Pancreas (tissue), 10 donors: ENCODE measurements at regions not wholly inside any gene's neighbourhood (a gene's known extent, or its start where the extent isn't known, plus 50 kb on each side); places are given as distances from the start of the nearest gene placed in this dataset.

Source experiments
- ATAC-seq, 4 donors: fragments of 200-7000 bp; cut with Tn5 transposase; one replicate each; pipeline versions ENCODE4 v1.8.0 to v1.9.1; 2020; ENCODE audit warnings: mild to moderate bottlenecking in 4 of 4, moderate library complexity in 4 of 4
- DNase-seq, 6 donors: peaks; one replicate each; pipeline ENCODE4 v3.0.0-alpha.2; 2020
- FAIRE-seq: peaks from 2 replicates; lab custom pipeline; 2012; peaks lifted over from hg19 to GRCh38; lab: Jason Lieb, UNC
- H3K27ac ChIP-seq, 4 donors: fragments of 200-600 bp; sonication (generic); 1 replicate in 3 of 4; 2 replicates in 1 of 4; pipeline versions ENCODE4 v1.5.0 to v1.8.0; 2020
- H3K27me3 ChIP-seq, 4 donors: fragments of 200-600 bp; one replicate each; pipeline ENCODE4 v1.8.0; 2021
- H3K36me3 ChIP-seq, 3 donors: fragments of 200-600 bp; sonication (generic) in 1 of 3; one replicate each; pipeline versions ENCODE4 v1.5.0 to v1.8.0; 2020 to 2021
- H3K4me1 ChIP-seq, 3 donors: fragments of 200-600 bp; one replicate each; pipeline ENCODE4 v1.8.0; 2021
- H3K4me3 ChIP-seq, 4 donors: fragments of 200-600 bp; sonication (generic) in 2 of 4; one replicate each; pipeline versions ENCODE4 v1.5.0 to v1.8.0; 2020 to 2021
- H3K9me3 ChIP-seq, 4 donors: fragments of 200-600 bp; one replicate each; pipeline ENCODE4 v1.8.0; 2021
- CTCF ChIP-seq, 4 donors: fragments of 200-600 bp; sonication (generic) in 3 of 4; IDR thresholded peaks; one replicate each; pipeline versions ENCODE4 v1.5.0 to v1.8.0; 2021; ENCODE audit warnings: antibody characterized with exemption in 4 of 4
- WGBS, 2 donors: extraction: QIAGEN DNeasy Blood & Tissue Kit; methylation state at CpG; one replicate each; pipeline ENCODE4 v1.1.7; 2013; 5-methylcytosine and 5-hydroxymethylcytosine counted together
- intact Hi-C, 3 donors: fragments of 100-400 bp; cut with DNase I; formaldehyde crosslinking; loops; one replicate each; pipeline versions ENCODE4 v1.11.1 to v1.14.2; 2022
- donor health status: healthy with polysubstance abuse.
- donor health status: DM: no; HTN: no; CAD: no; lungs with moderate emphysema.
- donor health status: DM: no; HTN: no; CAD: no.
- donor health status: control.
- donor health status: control.
- donor health status: Bipolar disorder and iron deficiency.
- donor health status: DM: yes; HTN: yes; CAD: no.
- donor health status: DM: no; HTN: no; CAD: no.
- donor health status: DM: no; HTN: no; CAD: no.
- donor health status: DM: yes; HTN: yes; CAD: no.

GRCh38 chr4:60450054-60450453, 750.1 kb upstream of the ADGRL3 start:
- Histone ChIP-seq H3K4me3 (no peak overlapping the region), H3K27ac (no peak overlapping the region), H3K4me1 (no peaks in the 10 kb centered on the region), H3K9me3 (no peaks in the 10 kb centered on the region), H3K36me3 (no peaks in the 10 kb centered on the region), H3K27me3 (no peaks in the 10 kb centered on the region)
- ATAC-seq (no peak), DNase-seq (no peak), FAIRE-seq (no peak)
- intact Hi-C loops, result no loop called here
- no peak for TF ChIP-seq CTCF (IDR thresholded peaks at IDR 0.05)
- 60 to 70% methylated on average over 1 of the region's 1 CpG for WGBS, 2 donors

- DNase-seq (no peak), FAIRE-seq (no peak), ATAC-seq (no peak)
- Histone ChIP-seq H3K27me3 (no peaks in the 10 kb centered on the region), H3K27ac (no peak overlapping the region), H3K9me3 (no peaks in the 10 kb centered on the region), H3K4me1 (no peaks in the 10 kb centered on the region), H3K4me3 (no peak overlapping the region), H3K36me3 (no peaks in the 10 kb centered on the region)
- no peak for TF ChIP-seq CTCF (IDR thresholded peaks at IDR 0.05)
- intact Hi-C loops, result no loop called here
Observed at GRCh38 chr4:60452266-60452665, 747.9 kb upstream of the ADGRL3 start.

- Histone ChIP-seq H3K4me3 (no peak overlapping the region), H3K4me1 (no peaks in the 10 kb centered on the region), H3K9me3 (no peaks in the 10 kb centered on the region), H3K36me3 (no peaks in the 10 kb centered on the region), H3K27ac (no peak overlapping the region), H3K27me3 (no peaks in the 10 kb centered on the region)
- FAIRE-seq (no peak), DNase-seq (no peak), ATAC-seq (no peak)
- no peak for TF ChIP-seq CTCF (IDR thresholded peaks at IDR 0.05)
- intact Hi-C loops, result no loop called here
- WGBS, 2 donors, result 81 to 93% methylated on average over 1 of the region's 1 CpG
Observed at GRCh38 chr4:60455380-60455779, 744.7 kb upstream of the ADGRL3 start.

GRCh38 chr4:60461551-60461950, 738.6 kb upstream of the ADGRL3 start:
- Histone ChIP-seq H3K4me1 (no peaks in the 10 kb centered on the region), H3K27me3 (no peaks in the 10 kb centered on the region), H3K27ac (no peak overlapping the region), H3K4me3 (no peak overlapping the region), H3K9me3 (no peaks in the 10 kb centered on the region), H3K36me3 (no peaks in the 10 kb centered on the region)
- ATAC-seq (no peak), FAIRE-seq (no peak), DNase-seq (no peak)
- WGBS, 2 donors, result 33 to 44% methylated on average over 1 of the region's 1 CpG
- TF ChIP-seq CTCF (IDR thresholded peaks at IDR 0.05), result no peak
- intact Hi-C loops, result no loop called here

GRCh38 chr4:60463857-60464502, 736.1 kb upstream of the ADGRL3 start:
- Histone ChIP-seq H3K9me3 (no peaks in the 10 kb centered on the region), H3K4me1 (no peaks in the 10 kb centered on the region), H3K4me3 (no peak overlapping the region), H3K27ac (no peak overlapping the region), H3K36me3 (no peaks in the 10 kb centered on the region), H3K27me3 (no peaks in the 10 kb centered on the region)
- no peak for TF ChIP-seq CTCF (IDR thresholded peaks at IDR 0.05)
- ATAC-seq (peak in 3 of 4 donors; percentile 38 to 72 (median 66)), DNase-seq (peak in 1 of 6 donors; percentile 18), FAIRE-seq (no peak)
- 49 to 50% methylated on average over 4 of the region's 4 CpGs for WGBS, 2 donors
- intact Hi-C loops, result no loop called here
